ENCODE measurements at regions not wholly inside any gene's neighbourhood (a gene's known extent, or its start where the extent isn't known, plus 50 kb on each side); places are given as distances from the start of the nearest gene placed in this dataset.

DNA sequence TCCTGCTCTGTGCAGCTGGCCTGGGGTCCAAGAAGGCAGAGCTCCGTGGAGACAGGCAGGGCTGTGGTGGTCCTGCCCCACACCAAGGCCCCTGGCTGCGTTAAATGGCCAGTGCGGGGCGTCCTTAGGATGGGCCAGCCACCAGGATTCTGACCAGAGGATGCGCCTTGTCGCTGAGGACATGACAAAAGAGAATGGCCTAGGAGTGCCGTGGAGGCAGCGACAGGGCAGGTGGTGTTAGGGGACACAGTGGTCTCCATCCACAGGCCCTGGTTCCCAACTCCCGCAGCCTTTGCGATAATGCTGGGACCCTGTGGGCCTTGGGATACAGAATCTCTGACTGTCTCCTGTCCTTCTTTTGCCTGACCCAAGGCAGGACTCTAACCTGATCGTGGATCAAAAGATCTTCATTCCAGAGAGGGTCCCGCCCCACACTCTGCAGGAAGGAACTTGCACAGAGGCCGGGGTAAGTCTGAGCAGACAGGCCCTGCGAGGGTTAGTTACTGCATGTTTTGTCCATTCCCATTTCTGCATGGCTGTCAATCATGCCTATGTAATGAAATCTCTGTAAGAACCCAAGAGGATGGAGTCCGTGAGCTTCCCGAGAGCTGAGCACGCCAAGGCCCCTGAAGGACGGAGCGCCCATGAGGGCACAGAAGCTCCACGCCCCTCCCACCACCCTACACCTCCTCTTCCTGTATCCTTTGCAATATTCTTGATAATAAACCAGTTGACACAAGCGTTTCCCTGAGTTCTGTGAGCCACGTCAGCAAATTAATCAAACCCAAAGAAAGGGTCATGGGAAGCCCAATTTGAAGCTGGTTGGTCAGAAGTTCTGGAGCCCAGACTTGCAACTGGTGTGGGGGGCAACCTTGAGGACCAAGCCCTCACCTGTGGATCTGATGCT lies 251.5 kb upstream of the SALL3 start:
- no peaks in the 10 kb centered on the region for H3K36me3 ChIP-seq
- intact Hi-C loops (cut with DNase I; ENCODE audit: low total_unique reads) = no loop called here
- H3K4me3 ChIP-seq = no peak overlapping the region
- no peak for DNase-seq (ENCODE audit: low spot score in 2 of 2)
- H3K27me3 ChIP-seq = peaks cover 0 to 31% of the 10 kb centered on the region in 2 donors
- no peak overlapping the region for H3K27ac ChIP-seq
- H3K4me1 ChIP-seq = no peaks in the 10 kb centered on the region
- H3K9me3 ChIP-seq = peaks cover 0 to 9% of the 10 kb centered on the region in 2 donors
- no peak for TF ChIP-seq POLR2A (IDR thresholded peaks at IDR 0.05)
- TF ChIP-seq POLR2AphosphoS5 (IDR thresholded peaks at IDR 0.05) = no peak
- TF ChIP-seq, protein P1, sequence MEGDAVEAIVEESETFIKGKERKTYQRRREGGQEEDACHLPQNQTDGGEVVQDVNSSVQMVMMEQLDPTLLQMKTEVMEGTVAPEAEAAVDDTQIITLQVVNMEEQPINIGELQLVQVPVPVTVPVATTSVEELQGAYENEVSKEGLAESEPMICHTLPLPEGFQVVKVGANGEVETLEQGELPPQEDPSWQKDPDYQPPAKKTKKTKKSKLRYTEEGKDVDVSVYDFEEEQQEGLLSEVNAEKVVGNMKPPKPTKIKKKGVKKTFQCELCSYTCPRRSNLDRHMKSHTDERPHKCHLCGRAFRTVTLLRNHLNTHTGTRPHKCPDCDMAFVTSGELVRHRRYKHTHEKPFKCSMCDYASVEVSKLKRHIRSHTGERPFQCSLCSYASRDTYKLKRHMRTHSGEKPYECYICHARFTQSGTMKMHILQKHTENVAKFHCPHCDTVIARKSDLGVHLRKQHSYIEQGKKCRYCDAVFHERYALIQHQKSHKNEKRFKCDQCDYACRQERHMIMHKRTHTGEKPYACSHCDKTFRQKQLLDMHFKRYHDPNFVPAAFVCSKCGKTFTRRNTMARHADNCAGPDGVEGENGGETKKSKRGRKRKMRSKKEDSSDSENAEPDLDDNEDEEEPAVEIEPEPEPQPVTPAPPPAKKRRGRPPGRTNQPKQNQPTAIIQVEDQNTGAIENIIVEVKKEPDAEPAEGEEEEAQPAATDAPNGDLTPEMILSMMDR (IDR thresholded peaks at IDR 0.05) = no peak

DNA sequence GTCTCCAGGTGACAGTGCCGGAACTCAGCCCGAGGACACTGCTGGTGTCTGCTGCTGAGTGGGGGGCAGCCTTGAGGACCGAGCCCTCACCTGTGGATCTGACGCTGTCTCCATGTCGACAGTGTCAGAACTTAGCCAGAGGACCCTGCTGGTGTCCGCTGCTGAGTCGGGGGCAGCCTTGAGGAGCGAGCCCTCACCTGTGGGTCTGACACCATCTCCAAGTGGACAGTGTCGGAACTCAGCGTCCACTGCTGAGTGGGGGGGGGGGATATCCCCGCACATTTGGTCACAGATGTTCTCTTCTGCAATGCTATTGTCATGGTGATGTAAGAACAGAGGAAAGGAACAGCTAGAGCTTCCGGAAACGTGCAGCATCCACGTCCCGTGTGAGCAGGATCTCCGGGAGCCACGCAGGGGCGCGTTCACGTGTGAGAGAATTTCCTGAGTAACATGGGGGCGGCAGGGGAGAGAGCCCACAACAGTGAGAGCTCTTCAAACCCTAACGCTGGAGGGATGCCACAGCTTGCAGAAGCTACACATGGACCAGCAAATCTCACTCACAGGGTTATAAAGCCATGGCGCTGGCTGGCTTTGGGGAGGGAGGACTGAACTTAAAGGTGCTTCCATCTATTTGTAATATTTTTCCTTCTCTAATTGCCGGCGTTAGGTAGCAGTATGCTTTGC lies 250.7 kb upstream of the SALL3 start:
- DNase-seq (ENCODE audit: low spot score in 2 of 2) = no peak
- no peaks in the 10 kb centered on the region for H3K4me1 ChIP-seq
- H3K4me3 ChIP-seq = no peak overlapping the region
- intact Hi-C loops (cut with DNase I; ENCODE audit: low total_unique reads) = no loop called here
- peaks cover 0 to 25% of the 10 kb centered on the region in 2 donors for H3K27me3 ChIP-seq
- H3K9me3 ChIP-seq = peaks cover 0 to 9% of the 10 kb centered on the region in 2 donors
- no peak for TF ChIP-seq POLR2AphosphoS5 (IDR thresholded peaks at IDR 0.05)
- TF ChIP-seq POLR2A (IDR thresholded peaks at IDR 0.05) = no peak
- TF ChIP-seq, protein P1 (IDR thresholded peaks at IDR 0.05) = no peak
- no peak overlapping the region for H3K27ac ChIP-seq
- no peaks in the 10 kb centered on the region for H3K36me3 ChIP-seq

DNA sequence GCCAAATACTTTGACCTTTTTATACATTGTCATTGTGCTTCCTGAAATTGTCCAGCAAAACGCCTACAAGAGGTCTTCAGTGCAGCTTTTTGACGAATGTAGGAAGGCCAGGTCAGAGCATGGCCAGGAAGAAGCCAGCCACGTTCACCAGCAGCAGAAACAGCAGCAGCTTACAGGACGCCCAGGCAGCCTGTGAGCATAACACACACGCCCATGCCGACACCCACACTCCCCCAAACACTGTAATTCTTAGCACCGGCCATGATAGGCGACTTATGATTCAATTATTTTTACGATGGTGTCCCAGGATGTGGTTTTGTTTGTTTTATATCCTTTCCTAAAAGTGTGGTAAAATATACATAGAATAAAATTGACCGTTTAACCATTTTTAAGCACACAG lies 249.1 kb upstream of the SALL3 start:
- TF ChIP-seq, protein P1 (IDR thresholded peaks at IDR 0.05) = no peak
- intact Hi-C loops (cut with DNase I; ENCODE audit: low total_unique reads) = no loop called here
- H3K4me1 ChIP-seq = no peaks in the 10 kb centered on the region
- no peaks in the 10 kb centered on the region for H3K36me3 ChIP-seq
- H3K4me3 ChIP-seq = no peak overlapping the region
- DNase-seq (ENCODE audit: low spot score in 2 of 2) = no peak
- H3K27me3 ChIP-seq = peaks cover 0 to 15% of the 10 kb centered on the region in 2 donors
- H3K9me3 ChIP-seq = peaks cover 0 to 9% of the 10 kb centered on the region in 2 donors
- H3K27ac ChIP-seq = no peak overlapping the region

DNA sequence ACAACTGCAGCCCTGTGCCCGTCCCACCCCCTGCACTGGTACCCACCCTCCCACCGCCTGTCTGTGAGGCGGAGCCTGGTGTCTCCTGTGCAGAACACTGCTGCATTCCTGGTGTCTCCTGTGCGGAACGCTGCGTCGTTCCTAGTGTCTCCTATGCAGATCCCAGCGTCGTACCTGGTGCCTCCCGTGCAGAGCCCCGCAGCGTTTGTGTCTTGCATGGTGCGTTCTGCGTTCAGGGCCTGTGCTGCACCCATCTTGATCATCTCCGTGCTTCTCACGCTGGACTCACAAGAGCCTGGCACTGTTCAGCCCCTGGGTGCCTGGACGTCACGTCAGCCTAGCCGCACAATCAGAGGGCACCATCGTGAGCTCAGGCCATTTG lies 248.6 kb upstream of the SALL3 start:
- Histone ChIP-seq H3K9me3 (peaks cover 0 to 9% of the 10 kb centered on the region in 2 donors), H3K27ac (no peak overlapping the region), H3K4me1 (no peaks in the 10 kb centered on the region), H3K27me3 (peaks cover 0 to 15% of the 10 kb centered on the region in 2 donors), H3K4me3 (no peak overlapping the region), H3K36me3 (no peaks in the 10 kb centered on the region)
- TF ChIP-seq POLR2A (IDR thresholded peaks at IDR 0.05) (no peak), POLR2AphosphoS5 (IDR thresholded peaks at IDR 0.05) (no peak)
- TF ChIP-seq, protein P1 (IDR thresholded peaks at IDR 0.05) = no peak
- no peak for DNase-seq (ENCODE audit: low spot score in 2 of 2)
- intact Hi-C loops (cut with DNase I; ENCODE audit: low total_unique reads) = no loop called here
